GM23338 (cell line): ENCODE measurements at regions not wholly inside any gene's neighbourhood (a gene's known extent, or its start where the extent isn't known, plus 50 kb on each side); places are given as distances from the start of the nearest gene placed in this dataset.

Source experiments
- EZH2 ChIP-seq: fragments of 200-600 bp; sonication (generic); IDR thresholded peaks from one replicate; pipeline ENCODE4 v1.8.0; 2017; ENCODE audit warnings: antibody characterized with exemption, mild to moderate bottlenecking, low read depth; ENCODE audit not compliant: unreplicated experiment
- NANOG ChIP-seq: IDR thresholded peaks from 2 replicates; pipeline ENCODE4 v1.6.1; 2016; ENCODE audit warnings: antibody characterized with exemption, borderline replicate concordance
- POLR2AphosphoS5 ChIP-seq: IDR thresholded peaks from 2 replicates; pipeline ENCODE4 v1.6.1; 2016; ENCODE audit warnings: antibody characterized with exemption, low read depth
- ZNF331 ChIP-seq: fragments of 250-450 bp; sonication (Bioruptor Pico); IDR thresholded peaks from 2 replicates; pipeline ENCODE4 v1.5.0; 2020; ENCODE audit warnings: low read depth, mild to moderate bottlenecking, moderate library complexity
- TF ChIP-seq, protein P1 (sequence below), 2 experiments: fragments of 200-600 bp in 1 of 2; sonication (generic) in 1 of 2; conservative IDR thresholded peaks; 2 replicates each; pipeline versions ENCODE4 v1.5.1 to v1.6.1; 2016 to 2017; ENCODE audit warnings: antibody characterized with exemption in 2 of 2, low read depth in 2 of 2, mild to moderate bottlenecking in 2 of 2, moderate library complexity in 1 of 2
- TF ChIP-seq, protein P2 (sequence below): IDR thresholded peaks from one replicate; pipeline ENCODE4 v1.6.1; 2018; ENCODE audit warnings: antibody characterized with exemption; ENCODE audit not compliant: unreplicated experiment

DNA sequence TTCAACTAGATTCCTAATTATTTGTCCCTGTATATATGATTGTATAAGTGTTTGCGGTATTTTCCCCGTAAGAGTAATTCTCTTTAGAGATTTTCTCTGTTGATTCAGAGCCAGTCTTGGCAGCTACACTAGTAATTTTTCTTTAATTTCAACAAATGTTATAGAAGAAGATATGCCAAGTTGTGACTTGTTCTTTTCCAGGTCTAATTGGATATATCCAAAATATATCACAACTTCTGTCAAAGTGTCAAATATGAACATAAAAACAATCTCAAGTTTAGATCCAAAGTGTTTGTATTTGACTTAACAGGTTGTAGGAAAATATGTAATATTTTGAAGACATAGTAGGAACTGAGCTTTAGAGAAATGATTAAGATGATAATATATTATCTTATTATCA, 733.9 kb upstream of the SLITRK5 start:
- TF ChIP-seq, protein P1, sequence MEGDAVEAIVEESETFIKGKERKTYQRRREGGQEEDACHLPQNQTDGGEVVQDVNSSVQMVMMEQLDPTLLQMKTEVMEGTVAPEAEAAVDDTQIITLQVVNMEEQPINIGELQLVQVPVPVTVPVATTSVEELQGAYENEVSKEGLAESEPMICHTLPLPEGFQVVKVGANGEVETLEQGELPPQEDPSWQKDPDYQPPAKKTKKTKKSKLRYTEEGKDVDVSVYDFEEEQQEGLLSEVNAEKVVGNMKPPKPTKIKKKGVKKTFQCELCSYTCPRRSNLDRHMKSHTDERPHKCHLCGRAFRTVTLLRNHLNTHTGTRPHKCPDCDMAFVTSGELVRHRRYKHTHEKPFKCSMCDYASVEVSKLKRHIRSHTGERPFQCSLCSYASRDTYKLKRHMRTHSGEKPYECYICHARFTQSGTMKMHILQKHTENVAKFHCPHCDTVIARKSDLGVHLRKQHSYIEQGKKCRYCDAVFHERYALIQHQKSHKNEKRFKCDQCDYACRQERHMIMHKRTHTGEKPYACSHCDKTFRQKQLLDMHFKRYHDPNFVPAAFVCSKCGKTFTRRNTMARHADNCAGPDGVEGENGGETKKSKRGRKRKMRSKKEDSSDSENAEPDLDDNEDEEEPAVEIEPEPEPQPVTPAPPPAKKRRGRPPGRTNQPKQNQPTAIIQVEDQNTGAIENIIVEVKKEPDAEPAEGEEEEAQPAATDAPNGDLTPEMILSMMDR (conservative IDR thresholded peaks at IDR 0.05; ENCODE audit: low read depth in 2 of 2) = no peak
- TF ChIP-seq POLR2AphosphoS5 (no peak), EZH2 (no peak), ZNF331 (no peak), NANOG (no peak)
- TF ChIP-seq, protein P2, sequence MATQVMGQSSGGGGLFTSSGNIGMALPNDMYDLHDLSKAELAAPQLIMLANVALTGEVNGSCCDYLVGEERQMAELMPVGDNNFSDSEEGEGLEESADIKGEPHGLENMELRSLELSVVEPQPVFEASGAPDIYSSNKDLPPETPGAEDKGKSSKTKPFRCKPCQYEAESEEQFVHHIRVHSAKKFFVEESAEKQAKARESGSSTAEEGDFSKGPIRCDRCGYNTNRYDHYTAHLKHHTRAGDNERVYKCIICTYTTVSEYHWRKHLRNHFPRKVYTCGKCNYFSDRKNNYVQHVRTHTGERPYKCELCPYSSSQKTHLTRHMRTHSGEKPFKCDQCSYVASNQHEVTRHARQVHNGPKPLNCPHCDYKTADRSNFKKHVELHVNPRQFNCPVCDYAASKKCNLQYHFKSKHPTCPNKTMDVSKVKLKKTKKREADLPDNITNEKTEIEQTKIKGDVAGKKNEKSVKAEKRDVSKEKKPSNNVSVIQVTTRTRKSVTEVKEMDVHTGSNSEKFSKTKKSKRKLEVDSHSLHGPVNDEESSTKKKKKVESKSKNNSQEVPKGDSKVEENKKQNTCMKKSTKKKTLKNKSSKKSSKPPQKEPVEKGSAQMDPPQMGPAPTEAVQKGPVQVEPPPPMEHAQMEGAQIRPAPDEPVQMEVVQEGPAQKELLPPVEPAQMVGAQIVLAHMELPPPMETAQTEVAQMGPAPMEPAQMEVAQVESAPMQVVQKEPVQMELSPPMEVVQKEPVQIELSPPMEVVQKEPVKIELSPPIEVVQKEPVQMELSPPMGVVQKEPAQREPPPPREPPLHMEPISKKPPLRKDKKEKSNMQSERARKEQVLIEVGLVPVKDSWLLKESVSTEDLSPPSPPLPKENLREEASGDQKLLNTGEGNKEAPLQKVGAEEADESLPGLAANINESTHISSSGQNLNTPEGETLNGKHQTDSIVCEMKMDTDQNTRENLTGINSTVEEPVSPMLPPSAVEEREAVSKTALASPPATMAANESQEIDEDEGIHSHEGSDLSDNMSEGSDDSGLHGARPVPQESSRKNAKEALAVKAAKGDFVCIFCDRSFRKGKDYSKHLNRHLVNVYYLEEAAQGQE = no peak
